ENCODE measurements at regions not wholly inside any gene's neighbourhood (a gene's known extent, or its start where the extent isn't known, plus 50 kb on each side); places are given as distances from the start of the nearest gene placed in this dataset.

- no peak for TF ChIP-seq SPI1 (IDR thresholded peaks at IDR 0.05; ENCODE audit: low read depth, low read length)
- no peak for TF ChIP-seq POLR2A (IDR thresholded peaks at IDR 0.05; ENCODE audit: low read depth, low read length)
- TF ChIP-seq POLR2AphosphoS5 (IDR thresholded peaks at IDR 0.05; ENCODE audit: low read depth, low read length) = no peak
- no peak for TF ChIP-seq TAF1 (IDR thresholded peaks at IDR 0.05; ENCODE audit: low read depth, low read length)
- no peak for TF ChIP-seq POU2F2 (IDR thresholded peaks at IDR 0.05; ENCODE audit: low read depth, low read length)
These were observed 596.3 kb downstream of the FAT4 start for GRCh38 chr4:125911058-125911457.
